Activated T-helper 9 cell treated with anti-CD3 and anti-CD28 coated beads, Interleukin-2, amount 50 U/mL, for 16 hours (primary cell): ENCODE measurements at regions not wholly inside any gene's neighbourhood (a gene's known extent, or its start where the extent isn't known, plus 50 kb on each side); places are given as distances from the start of the nearest gene placed in this dataset.

Experiments used
- DNase-seq: peaks from one replicate; pipeline ENCODE4 v3.0.0-alpha.2; 2020; ENCODE audit warnings: low read depth

- DNase-seq = no peak
Measured at GRCh38 chr2:220491670-220492069, 864.2 kb downstream of the SLC4A3 start.

GRCh38 chr2:220493871-220494525, 866.6 kb downstream of the SLC4A3 start:
- no peak for DNase-seq

GRCh38 chr2:220496513-220496912, 869.1 kb downstream of the SLC4A3 start:
- no peak for DNase-seq

- no peak for DNase-seq
Measured at GRCh38 chr2:220499225-220499624, 871.8 kb downstream of the SLC4A3 start.

- DNase-seq = no peak
Measured at GRCh38 chr2:220502539-220502938, 875.1 kb downstream of the SLC4A3 start.

- DNase-seq = no peak
Measured at GRCh38 chr2:220503431-220503830, 876.0 kb downstream of the SLC4A3 start.

- DNase-seq = no peak
Measured at GRCh38 chr2:220504938-220505503, 877.6 kb downstream of the SLC4A3 start.

GRCh38 chr2:220506466-220506865, 879.0 kb downstream of the SLC4A3 start:
- no peak for DNase-seq

- no peak for DNase-seq
Measured at GRCh38 chr2:220509096-220509757, 881.8 kb downstream of the SLC4A3 start.

GRCh38 chr2:220509966-220510365, 882.5 kb downstream of the SLC4A3 start:
- DNase-seq = no peak

GRCh38 chr2:220510668-220511067, 883.2 kb downstream of the SLC4A3 start:
- no peak for DNase-seq

GRCh38 chr2:220512419-220512818, 885.0 kb downstream of the SLC4A3 start:
- DNase-seq = no peak

- no peak for DNase-seq
Measured at GRCh38 chr2:220513573-220514288, 886.3 kb downstream of the SLC4A3 start.

- DNase-seq = no peak
Measured at GRCh38 chr2:220521551-220521950, 894.1 kb downstream of the SLC4A3 start.

- DNase-seq = no peak
Measured at GRCh38 chr2:220528180-220528675, 900.8 kb downstream of the SLC4A3 start.

GRCh38 chr2:220531216-220531615, 903.8 kb downstream of the SLC4A3 start:
- no peak for DNase-seq

- no peak for DNase-seq
Measured at GRCh38 chr2:220533485-220533884, 906.1 kb downstream of the SLC4A3 start.

- DNase-seq = no peak
Measured at GRCh38 chr2:220539481-220539880, 912.1 kb downstream of the SLC4A3 start.

GRCh38 chr2:220544049-220544448, 916.6 kb downstream of the SLC4A3 start:
- DNase-seq = no peak

GRCh38 chr2:220550995-220551700, 923.7 kb downstream of the SLC4A3 start:
- no peak for DNase-seq

- no peak for DNase-seq
Measured at GRCh38 chr2:220552790-220553535, 925.5 kb downstream of the SLC4A3 start.
